Ishikawa (cell line): ENCODE measurements at regions not wholly inside any gene's neighbourhood (a gene's known extent, or its start where the extent isn't known, plus 50 kb on each side); places are given as distances from the start of the nearest gene placed in this dataset.

Experiments
- CEBPB ChIP-seq: IDR thresholded peaks from 2 replicates; pipeline ENCODE4 v1.6.1; 2012
- CREB1 ChIP-seq: IDR thresholded peaks from 2 replicates; pipeline ENCODE4 v1.6.1; 2012; ENCODE audit warnings: low read depth
- EGR1 ChIP-seq: IDR thresholded peaks from 2 replicates; pipeline ENCODE4 v1.6.1; 2012
- EP300 ChIP-seq: IDR thresholded peaks from 2 replicates; pipeline ENCODE4 v1.6.1; 2012; ENCODE audit warnings: borderline replicate concordance
- FOXM1 ChIP-seq: IDR thresholded peaks from 2 replicates; pipeline ENCODE4 v1.6.1; 2012; ENCODE audit warnings: low read depth, borderline replicate concordance
- NFIC ChIP-seq: IDR thresholded peaks from 2 replicates; pipeline ENCODE4 v1.6.1; 2012
- RAD21 ChIP-seq: IDR thresholded peaks from 2 replicates; pipeline ENCODE4 v1.6.1; 2012; ENCODE audit warnings: low read depth
- REST ChIP-seq: IDR thresholded peaks from 2 replicates; pipeline ENCODE4 v1.6.1; 2012; ENCODE audit warnings: low read depth, mild to moderate bottlenecking
- TAF1 ChIP-seq: IDR thresholded peaks from 2 replicates; pipeline ENCODE4 v1.6.1; 2012; ENCODE audit warnings: low read depth, mild to moderate bottlenecking
- TCF12 ChIP-seq: IDR thresholded peaks from 2 replicates; pipeline ENCODE4 v1.6.1; 2012; ENCODE audit warnings: low read depth
- TEAD4 ChIP-seq: IDR thresholded peaks from 2 replicates; pipeline ENCODE4 v1.6.1; 2012
- YY1 ChIP-seq: IDR thresholded peaks from 2 replicates; pipeline ENCODE4 v1.6.1; 2012; ENCODE audit warnings: low read depth
- ZBTB7A ChIP-seq: IDR thresholded peaks from 2 replicates; pipeline ENCODE4 v1.6.1; 2012; ENCODE audit warnings: low read depth
- TF ChIP-seq, protein P1 (sequence below): IDR thresholded peaks from 2 replicates; pipeline ENCODE4 v1.6.1; 2012
- TF ChIP-seq, protein P2 (sequence below): IDR thresholded peaks from 2 replicates; pipeline ENCODE4 v1.6.1; 2012

GRCh38 chr18:43533371-43533770, 256.1 kb upstream of the SYT4 start:
- TF ChIP-seq NFIC (no peak), CEBPB (no peak), RAD21 (no peak), TAF1 (no peak), CREB1 (no peak), YY1 (no peak), EGR1 (no peak)
- TF ChIP-seq, protein P1, sequence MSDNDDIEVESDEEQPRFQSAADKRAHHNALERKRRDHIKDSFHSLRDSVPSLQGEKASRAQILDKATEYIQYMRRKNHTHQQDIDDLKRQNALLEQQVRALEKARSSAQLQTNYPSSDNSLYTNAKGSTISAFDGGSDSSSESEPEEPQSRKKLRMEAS: no peak
- TF ChIP-seq, protein P2, sequence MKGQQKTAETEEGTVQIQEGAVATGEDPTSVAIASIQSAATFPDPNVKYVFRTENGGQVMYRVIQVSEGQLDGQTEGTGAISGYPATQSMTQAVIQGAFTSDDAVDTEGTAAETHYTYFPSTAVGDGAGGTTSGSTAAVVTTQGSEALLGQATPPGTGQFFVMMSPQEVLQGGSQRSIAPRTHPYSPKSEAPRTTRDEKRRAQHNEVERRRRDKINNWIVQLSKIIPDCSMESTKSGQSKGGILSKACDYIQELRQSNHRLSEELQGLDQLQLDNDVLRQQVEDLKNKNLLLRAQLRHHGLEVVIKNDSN: no peak

GRCh38 chr18:43534511-43534910, 257.2 kb upstream of the SYT4 start:
- no peak for TF ChIP-seq YY1
- no peak for TF ChIP-seq ZBTB7A
- TF ChIP-seq, protein P1: no peak
- no peak for TF ChIP-seq TCF12
- no peak for TF ChIP-seq EP300
- no peak for TF ChIP-seq TAF1
- no peak for TF ChIP-seq NFIC
- TF ChIP-seq FOXM1: no peak

DNA sequence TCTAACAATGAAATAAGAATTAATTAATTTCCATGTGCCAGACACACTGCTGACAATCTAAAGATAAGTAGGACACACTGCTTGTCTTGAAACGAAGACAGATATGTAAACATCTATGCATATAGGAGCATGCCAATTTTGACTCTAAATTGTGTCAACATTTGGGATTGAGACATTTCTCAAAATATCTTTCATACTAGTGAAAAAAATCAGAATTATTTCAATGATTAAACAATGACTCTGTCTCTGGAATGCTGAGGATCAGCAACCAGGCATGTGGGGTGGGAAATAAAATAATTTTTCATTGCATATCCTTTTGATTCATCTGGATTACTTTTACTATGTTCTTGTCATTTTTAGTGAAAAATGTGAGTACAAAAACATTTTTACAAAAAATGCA, 262.6 kb upstream of the SYT4 start:
- TF ChIP-seq TEAD4: no peak
- TF ChIP-seq, protein P2: no peak
- no peak for TF ChIP-seq RAD21
- no peak for TF ChIP-seq REST
- no peak for TF ChIP-seq NFIC
- TF ChIP-seq, protein P1: no peak
- no peak for TF ChIP-seq CEBPB
- no peak for TF ChIP-seq EGR1
- TF ChIP-seq FOXM1: no peak
- no peak for TF ChIP-seq YY1
- no peak for TF ChIP-seq CREB1
- no peak for TF ChIP-seq ZBTB7A
- TF ChIP-seq TAF1: no peak
- TF ChIP-seq TCF12: no peak
- no peak for TF ChIP-seq EP300

DNA sequence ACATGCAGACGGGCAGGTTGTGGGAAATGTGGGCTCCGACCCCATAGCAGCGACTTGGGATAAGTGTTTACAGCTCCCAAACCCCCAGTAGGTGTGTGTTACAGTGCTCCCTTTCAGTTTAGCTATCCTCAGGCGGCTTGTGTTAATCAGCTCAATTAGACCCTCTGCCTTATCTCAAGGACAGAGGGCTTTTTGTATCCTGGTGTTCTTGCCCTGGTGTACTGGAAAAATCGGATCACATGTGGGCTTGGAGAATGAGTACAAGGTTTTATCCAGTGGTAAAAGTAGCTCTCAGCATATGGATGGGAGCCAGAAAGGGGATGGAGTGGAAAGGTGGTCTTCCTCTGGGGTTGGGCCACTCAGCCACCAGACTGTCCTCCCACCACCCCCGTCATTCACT, 264.7 kb upstream of the SYT4 start:
- TF ChIP-seq REST (no peak), RAD21 (no peak), TAF1 (no peak), NFIC (no peak), FOXM1 (no peak), TCF12 (no peak), CREB1 (no peak), EP300 (no peak)
- TF ChIP-seq, protein P1: no peak
- TF ChIP-seq, protein P2: no peak

DNA sequence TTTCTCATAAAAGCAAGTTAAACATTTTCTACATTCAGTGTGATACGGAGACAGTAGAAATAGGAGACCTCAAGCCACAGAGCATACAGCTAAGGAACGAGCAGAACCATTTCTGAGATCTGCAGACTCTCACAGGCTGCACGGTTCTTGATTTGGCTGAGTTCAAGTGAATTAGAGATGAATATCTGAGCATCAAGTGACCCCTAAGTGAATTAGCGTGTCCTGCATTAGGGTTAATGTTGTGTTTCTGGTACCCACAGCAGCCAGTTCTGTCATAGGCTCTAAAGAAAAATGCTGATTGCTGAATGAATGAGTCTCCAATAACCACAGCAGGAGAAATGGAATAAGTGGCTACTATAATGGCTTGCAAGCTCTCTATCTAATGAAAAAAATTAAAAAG, 265.9 kb upstream of the SYT4 start:
- TF ChIP-seq TCF12 (no peak), YY1 (no peak), TAF1 (no peak), FOXM1 (no peak), NFIC (no peak)
